SK-N-SH (cell line): ENCODE measurements at regions not wholly inside any gene's neighbourhood (a gene's known extent, or its start where the extent isn't known, plus 50 kb on each side); places are given as distances from the start of the nearest gene placed in this dataset.

Source experiments
- CTCF ChIA-PET: fragments of 300-600, 350-600 bp; formaldehyde crosslinking; extraction: SDS; loops from one replicate; lab custom pipeline; 2021; lab: Yijun Ruan, JAX
- POLR2A ChIA-PET: fragments of 350-600 bp; sonication (Branson Sonifier 250); formaldehyde crosslinking; extraction: SDS; loops from one replicate; lab custom pipeline; 2020; ENCODE audit warnings: antibody characterized with exemption, inconsistent platforms; lab: Yijun Ruan, JAX
- DNase-seq: peaks from one replicate; pipeline ENCODE4 v3.0.0; 2012
- H2AFZ ChIP-seq: fragments of 200-600 bp; sonication (generic); 2 replicates; pipeline ENCODE4 v1.8.1; 2016; ENCODE audit warnings: antibody characterized with exemption, mild to moderate bottlenecking, low read depth
- H3F3A ChIP-seq: fragments of 200-600 bp; sonication (generic); replicated peaks from 2 replicates; pipeline ENCODE3; 2016; ENCODE audit warnings: antibody characterized with exemption, mild to moderate bottlenecking; ENCODE audit not compliant: insufficient read depth
- H3K27ac ChIP-seq, 2 experiments: fragments of 200-500 bp in 1 of 2; fragments of 200-600 bp in 1 of 2; sonication (Bioruptor generic) in 1 of 2; sonication (generic), shearing (Covaris generic) in 1 of 2; 2 replicates each; pipeline versions ENCODE4 v1.5.1 to v1.6.1; 2014 to 2016; ENCODE audit warnings: low read depth in 2 of 2, inconsistent platforms in 1 of 2, low read length in 1 of 2, mild to moderate bottlenecking in 1 of 2, mixed read lengths in 1 of 2
- H3K27me3 ChIP-seq: fragments of 200-600 bp; sonication (generic), shearing (Covaris generic); 2 replicates; pipeline ENCODE4 v1.6.1; 2016; ENCODE audit warnings: mixed run types; ENCODE audit not compliant: insufficient read depth
- H3K36me3 ChIP-seq, 2 experiments: fragments of 200-500 bp in 1 of 2; fragments of 200-600 bp in 1 of 2; sonication (Bioruptor generic) in 1 of 2; sonication (generic) in 1 of 2; replicated peaks in 1 of 2; 2 replicates each; pipeline versions ENCODE3 to v1.5.1; 2014 to 2016; ENCODE audit warnings: low read length in 1 of 2, mild to moderate bottlenecking in 1 of 2; ENCODE audit not compliant: insufficient read depth in 2 of 2, control insufficient read depth in 1 of 2
- H3K4me1 ChIP-seq, 2 experiments: fragments of 200-500 bp in 1 of 2; fragments of 200-600 bp in 1 of 2; sonication (Bioruptor generic) in 1 of 2; sonication (generic), shearing (Covaris generic) in 1 of 2; 2 replicates each; pipeline versions ENCODE4 v1.5.1 to v1.6.1; 2014 to 2016; ENCODE audit warnings: low read depth in 1 of 2, low read length in 1 of 2, mixed run types in 1 of 2; ENCODE audit not compliant: insufficient read depth in 2 of 2, control insufficient read depth in 1 of 2
- H3K4me2 ChIP-seq: fragments of 200-600 bp; sonication (generic), shearing (Covaris generic); 2 replicates; pipeline ENCODE4 v1.6.1; 2017; ENCODE audit warnings: mixed run types
- H3K4me3 ChIP-seq, 2 experiments: fragments of 200-500 bp in 1 of 2; fragments of 200-600 bp in 1 of 2; sonication (Bioruptor generic) in 1 of 2; sonication (generic), shearing (Covaris generic) in 1 of 2; 2 replicates each; pipeline versions ENCODE4 v1.5.1 to v1.8.1; 2014 to 2016; ENCODE audit warnings: low read depth in 2 of 2, inconsistent platforms in 1 of 2, low read length in 1 of 2, mild to moderate bottlenecking in 1 of 2, mixed read lengths in 1 of 2, moderate library complexity in 1 of 2
- H3K79me2 ChIP-seq: fragments of 200-600 bp; sonication (generic); 2 replicates; pipeline ENCODE4 v1.8.1; 2017; ENCODE audit warnings: mild to moderate bottlenecking; ENCODE audit not compliant: insufficient read depth
- H3K9ac ChIP-seq: fragments of 200-600 bp; sonication (generic); 2 replicates; pipeline ENCODE4 v1.6.1; 2017; ENCODE audit warnings: mixed run types
- H3K9me2 ChIP-seq: fragments of 200-600 bp; sonication (generic); 2 replicates; pipeline ENCODE4 v1.6.1; 2017; ENCODE audit warnings: mixed run types
- H3K9me3 ChIP-seq: fragments of 200-600 bp; sonication (generic); 2 replicates; pipeline ENCODE4 v1.6.1; 2017; ENCODE audit warnings: mixed run types, mild to moderate bottlenecking, moderate library complexity
- H4K20me1 ChIP-seq: fragments of 200-600 bp; sonication (generic); 2 replicates; pipeline ENCODE4 v1.6.1; 2017; ENCODE audit warnings: mild to moderate bottlenecking, mixed run types; ENCODE audit not compliant: insufficient read depth
- ELF1 ChIP-seq: IDR thresholded peaks from 2 replicates; pipeline ENCODE4 v1.4.0; 2012
- EP300 ChIP-seq, 2 experiments: IDR thresholded peaks; 2 replicates each; pipeline versions ENCODE4 v1.4.0 to v1.6.1; 2012; ENCODE audit warnings: borderline replicate concordance in 1 of 2, low read depth in 1 of 2, low read length in 1 of 2
- EZH2phosphoT487 ChIP-seq: fragments of 200-600 bp; sonication (generic); IDR thresholded peaks from 2 replicates; pipeline ENCODE4 v1.6.1; 2017; ENCODE audit warnings: low read depth, mixed run types, mild to moderate bottlenecking, antibody characterized with exemption, moderate library complexity, borderline replicate concordance
- FOXJ3 ChIP-seq: sonication (generic); formaldehyde crosslinking; IDR thresholded peaks from 2 replicates; pipeline ENCODE4 v1.5.1; 2020; ENCODE audit warnings: mild to moderate bottlenecking, missing genetic modification reagents
- FOXM1 ChIP-seq: IDR thresholded peaks from 2 replicates; pipeline ENCODE4 v1.4.0; 2012; ENCODE audit warnings: low read depth, mild to moderate bottlenecking
- JUND ChIP-seq: IDR thresholded peaks from 2 replicates; pipeline ENCODE4 v1.4.0; 2012
- NRF1 ChIP-seq: IDR thresholded peaks from 2 replicates; pipeline ENCODE4 v1.6.1; 2012; ENCODE audit warnings: low read depth, mild to moderate bottlenecking, low read length
- POLR2AphosphoS5 ChIP-seq: IDR thresholded peaks from 2 replicates; pipeline ENCODE4 v1.6.1; 2012; ENCODE audit warnings: low read depth, low read length
- RFX5 ChIP-seq: IDR thresholded peaks from 2 replicates; pipeline ENCODE4 v1.6.1; 2012; ENCODE audit warnings: mild to moderate bottlenecking, improper control_type of control experiment, low read length
- RXRA ChIP-seq: IDR thresholded peaks from 2 replicates; pipeline ENCODE4 v1.4.0; 2012; ENCODE audit warnings: low read depth, mild to moderate bottlenecking, borderline replicate concordance
- SIN3A ChIP-seq: IDR thresholded peaks from 2 replicates; pipeline ENCODE4 v1.6.1; 2012; ENCODE audit warnings: low read depth, mild to moderate bottlenecking, low read length, moderate library complexity, borderline replicate concordance
- SMC3 ChIP-seq: IDR thresholded peaks from 2 replicates; pipeline ENCODE4 v1.6.1; 2012; ENCODE audit warnings: low read depth, low read length, improper control_type of control experiment
- TAF1 ChIP-seq: IDR thresholded peaks from 2 replicates; pipeline ENCODE4 v1.6.1; 2012; ENCODE audit warnings: low read depth, mild to moderate bottlenecking, low read length, moderate library complexity, borderline replicate concordance
- TCF12 ChIP-seq: IDR thresholded peaks from 2 replicates; pipeline ENCODE4 v1.4.0; 2012
- TEAD4 ChIP-seq: IDR thresholded peaks from 2 replicates; pipeline ENCODE4 v1.4.0; 2012; ENCODE audit warnings: mild to moderate bottlenecking, borderline replicate concordance; ENCODE audit not compliant: insufficient read depth
- YY1 ChIP-seq: IDR thresholded peaks from 2 replicates; pipeline ENCODE4 v1.4.0; 2012; ENCODE audit warnings: low read depth, mild to moderate bottlenecking
- WGBS: methylation state at CpG from one replicate; pipeline ENCODE4 v1.1.6; 2017; ENCODE audit warnings: low lambda C conversion rate; 5-methylcytosine and 5-hydroxymethylcytosine counted together
- TF ChIP-seq, protein P1 (sequence below): fragments of 200-600 bp; sonication (generic); IDR thresholded peaks from 2 replicates; pipeline ENCODE4 v1.6.1; 2017; ENCODE audit warnings: antibody characterized with exemption, mild to moderate bottlenecking, moderate library complexity
- TF ChIP-seq, protein P2 (sequence below): IDR thresholded peaks from 2 replicates; pipeline ENCODE4 v1.4.0; 2012; ENCODE audit warnings: low read depth, borderline replicate concordance
- TF ChIP-seq, protein P3 (sequence below): fragments of 150-350 bp; IDR thresholded peaks from 2 replicates; pipeline ENCODE4 v1.6.1; 2017; ENCODE audit warnings: antibody characterized with exemption, low read length, low read depth, borderline replicate concordance
- TF ChIP-seq, protein P4 (sequence below): IDR thresholded peaks from 2 replicates; pipeline ENCODE4 v1.4.0; 2012; ENCODE audit warnings: low read depth

DNA sequence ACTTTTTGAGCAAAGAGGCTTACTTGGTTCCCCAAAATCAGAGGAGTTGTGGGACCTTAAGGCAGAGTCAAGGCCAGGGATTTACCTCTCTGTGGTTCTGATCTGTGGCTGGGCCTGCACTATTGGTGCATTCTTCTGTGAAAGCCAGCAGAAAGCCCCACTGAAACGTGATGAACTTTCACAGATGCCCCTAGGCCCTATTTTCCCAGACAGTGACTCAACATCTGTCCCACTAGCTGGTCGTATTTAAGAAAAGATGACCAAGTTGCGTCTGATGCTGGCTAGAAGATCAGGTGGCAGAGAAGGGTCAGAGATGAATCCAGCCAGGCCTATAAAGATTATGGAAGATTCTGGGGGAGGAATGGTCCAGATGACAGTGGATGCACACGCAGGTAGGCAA is 153.1 kb downstream of the ACTL7B start:
- Histone ChIP-seq H2AFZ (no peak overlapping the region), H3K9ac (no peak overlapping the region), H3K27ac (no peak overlapping the region), H3K4me2 (no peak overlapping the region), H3F3A (no peaks in the 10 kb centered on the region), H3K36me3 (no peaks in the 10 kb centered on the region), H3K4me3 (no peak overlapping the region), H3K79me2 (no peaks in the 10 kb centered on the region), H4K20me1 (no peaks in the 10 kb centered on the region), H3K27me3 (no peaks in the 10 kb centered on the region), H3K4me1 (no peaks in the 10 kb centered on the region), H3K9me2 (no peaks in the 10 kb centered on the region), H3K9me3 (no peaks in the 10 kb centered on the region)
- TF ChIP-seq FOXJ3 = no peak
- TF ChIP-seq POLR2AphosphoS5 = no peak
- ChIA-PET CTCF (interaction anchor here (0.6 kb wide), 1 partner anchor 22 kb away, joined by 4 read pairs; no protein-coding TSS in a partner anchor), POLR2A (no interaction called here)
- no peak for DNase-seq
- WGBS = 3% methylated on average over 4 of the region's 4 CpGs

DNA sequence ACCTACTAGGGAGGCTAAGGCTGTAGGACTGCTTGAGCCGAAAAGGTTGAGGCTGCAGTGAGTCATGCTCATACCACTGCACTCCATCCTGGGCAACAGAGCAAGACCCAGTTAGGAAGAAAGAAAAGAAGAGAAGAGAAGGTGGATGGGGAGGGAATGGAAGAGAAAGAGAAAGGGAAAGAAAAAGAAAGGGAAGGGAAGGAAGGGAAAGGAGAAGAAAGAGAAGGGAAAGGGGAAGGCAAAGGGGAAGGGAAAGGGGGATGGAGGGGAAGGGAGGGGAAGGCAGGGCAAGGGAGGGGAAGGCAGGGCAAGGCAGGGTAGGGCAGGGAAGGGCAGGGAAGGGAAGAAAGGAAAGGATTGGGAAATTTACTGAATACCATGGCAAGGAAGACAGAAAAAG is 157.0 kb downstream of the ACTL7B start:
- no peaks in the 10 kb centered on the region for H3K27me3 ChIP-seq
- no peak overlapping the region for H3K27ac ChIP-seq
- no peaks in the 10 kb centered on the region for H3K36me3 ChIP-seq
- no peak overlapping the region for H3K4me3 ChIP-seq
- H3K4me1 ChIP-seq = no peaks in the 10 kb centered on the region
- ChIA-PET POLR2A (no interaction called here), CTCF (no interaction called here)
- TF ChIP-seq TCF12 (no peak), FOXM1 (no peak), POLR2AphosphoS5 (no peak), TEAD4 (no peak), YY1 (no peak), RFX5 (no peak), NRF1 (no peak), SIN3A (no peak), EZH2phosphoT487 (no peak), SMC3 (no peak), JUND (no peak), TAF1 (no peak), EP300 (IDR thresholded peaks at IDR 0.05; ENCODE audit: borderline replicate concordance in 1 of 2, low read depth in 1 of 2, low read length in 1 of 2) (no peak), ELF1 (no peak), RXRA (no peak)
- TF ChIP-seq, protein P1, sequence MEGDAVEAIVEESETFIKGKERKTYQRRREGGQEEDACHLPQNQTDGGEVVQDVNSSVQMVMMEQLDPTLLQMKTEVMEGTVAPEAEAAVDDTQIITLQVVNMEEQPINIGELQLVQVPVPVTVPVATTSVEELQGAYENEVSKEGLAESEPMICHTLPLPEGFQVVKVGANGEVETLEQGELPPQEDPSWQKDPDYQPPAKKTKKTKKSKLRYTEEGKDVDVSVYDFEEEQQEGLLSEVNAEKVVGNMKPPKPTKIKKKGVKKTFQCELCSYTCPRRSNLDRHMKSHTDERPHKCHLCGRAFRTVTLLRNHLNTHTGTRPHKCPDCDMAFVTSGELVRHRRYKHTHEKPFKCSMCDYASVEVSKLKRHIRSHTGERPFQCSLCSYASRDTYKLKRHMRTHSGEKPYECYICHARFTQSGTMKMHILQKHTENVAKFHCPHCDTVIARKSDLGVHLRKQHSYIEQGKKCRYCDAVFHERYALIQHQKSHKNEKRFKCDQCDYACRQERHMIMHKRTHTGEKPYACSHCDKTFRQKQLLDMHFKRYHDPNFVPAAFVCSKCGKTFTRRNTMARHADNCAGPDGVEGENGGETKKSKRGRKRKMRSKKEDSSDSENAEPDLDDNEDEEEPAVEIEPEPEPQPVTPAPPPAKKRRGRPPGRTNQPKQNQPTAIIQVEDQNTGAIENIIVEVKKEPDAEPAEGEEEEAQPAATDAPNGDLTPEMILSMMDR = no peak
- TF ChIP-seq, protein P2, sequence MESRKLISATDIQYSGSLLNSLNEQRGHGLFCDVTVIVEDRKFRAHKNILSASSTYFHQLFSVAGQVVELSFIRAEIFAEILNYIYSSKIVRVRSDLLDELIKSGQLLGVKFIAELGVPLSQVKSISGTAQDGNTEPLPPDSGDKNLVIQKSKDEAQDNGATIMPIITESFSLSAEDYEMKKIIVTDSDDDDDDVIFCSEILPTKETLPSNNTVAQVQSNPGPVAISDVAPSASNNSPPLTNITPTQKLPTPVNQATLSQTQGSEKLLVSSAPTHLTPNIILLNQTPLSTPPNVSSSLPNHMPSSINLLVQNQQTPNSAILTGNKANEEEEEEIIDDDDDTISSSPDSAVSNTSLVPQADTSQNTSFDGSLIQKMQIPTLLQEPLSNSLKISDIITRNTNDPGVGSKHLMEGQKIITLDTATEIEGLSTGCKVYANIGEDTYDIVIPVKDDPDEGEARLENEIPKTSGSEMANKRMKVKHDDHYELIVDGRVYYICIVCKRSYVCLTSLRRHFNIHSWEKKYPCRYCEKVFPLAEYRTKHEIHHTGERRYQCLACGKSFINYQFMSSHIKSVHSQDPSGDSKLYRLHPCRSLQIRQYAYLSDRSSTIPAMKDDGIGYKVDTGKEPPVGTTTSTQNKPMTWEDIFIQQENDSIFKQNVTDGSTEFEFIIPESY = no peak
- TF ChIP-seq, protein P3, sequence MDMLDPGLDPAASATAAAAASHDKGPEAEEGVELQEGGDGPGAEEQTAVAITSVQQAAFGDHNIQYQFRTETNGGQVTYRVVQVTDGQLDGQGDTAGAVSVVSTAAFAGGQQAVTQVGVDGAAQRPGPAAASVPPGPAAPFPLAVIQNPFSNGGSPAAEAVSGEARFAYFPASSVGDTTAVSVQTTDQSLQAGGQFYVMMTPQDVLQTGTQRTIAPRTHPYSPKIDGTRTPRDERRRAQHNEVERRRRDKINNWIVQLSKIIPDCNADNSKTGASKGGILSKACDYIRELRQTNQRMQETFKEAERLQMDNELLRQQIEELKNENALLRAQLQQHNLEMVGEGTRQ = no peak
- TF ChIP-seq, protein P4, sequence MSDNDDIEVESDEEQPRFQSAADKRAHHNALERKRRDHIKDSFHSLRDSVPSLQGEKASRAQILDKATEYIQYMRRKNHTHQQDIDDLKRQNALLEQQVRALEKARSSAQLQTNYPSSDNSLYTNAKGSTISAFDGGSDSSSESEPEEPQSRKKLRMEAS = no peak
- no peak overlapping the region for H3K4me2 ChIP-seq
- 3% methylated on average over 1 of the region's 1 CpG for WGBS
- no peak overlapping the region for H2AFZ ChIP-seq
- H3F3A ChIP-seq = no peaks in the 10 kb centered on the region
- H3K9ac ChIP-seq = no peak overlapping the region
- H4K20me1 ChIP-seq = no peaks in the 10 kb centered on the region
- H3K79me2 ChIP-seq = no peaks in the 10 kb centered on the region
- DNase-seq = no peak
- H3K9me3 ChIP-seq = no peaks in the 10 kb centered on the region
- no peaks in the 10 kb centered on the region for H3K9me2 ChIP-seq
